Activated CD4-positive, alpha-beta T cell treated with anti-CD3 and anti-CD28 coated beads, Interleukin-2, Interleukin-6, amounts not matched to agents 100 ng/mL and 50 ng/mL, durations not matched to agents 16 hours and 8 hours (primary cell): ENCODE measurements at regions not wholly inside any gene's neighbourhood (a gene's known extent, or its start where the extent isn't known, plus 50 kb on each side); places are given as distances from the start of the nearest gene placed in this dataset.
"Not testable (repeated sequence)": the region's sequence is repeated elsewhere in the genome, so short reads cannot be mapped to it uniquely, and the experiment has no call there.

Experiments
- DNase-seq: peaks from one replicate; pipeline ENCODE4 v3.0.0-alpha.2; 2020

GRCh38 chr11:12585861-12586260, 88.4 kb upstream of the TEAD1 start:
- no peak for DNase-seq

- DNase-seq = no peak
These were observed 86.8 kb upstream of the TEAD1 start for GRCh38 chr11:12587333-12587991.

- no peak for DNase-seq
These were observed 82.5 kb upstream of the TEAD1 start for GRCh38 chr11:12591706-12592105.

DNA sequence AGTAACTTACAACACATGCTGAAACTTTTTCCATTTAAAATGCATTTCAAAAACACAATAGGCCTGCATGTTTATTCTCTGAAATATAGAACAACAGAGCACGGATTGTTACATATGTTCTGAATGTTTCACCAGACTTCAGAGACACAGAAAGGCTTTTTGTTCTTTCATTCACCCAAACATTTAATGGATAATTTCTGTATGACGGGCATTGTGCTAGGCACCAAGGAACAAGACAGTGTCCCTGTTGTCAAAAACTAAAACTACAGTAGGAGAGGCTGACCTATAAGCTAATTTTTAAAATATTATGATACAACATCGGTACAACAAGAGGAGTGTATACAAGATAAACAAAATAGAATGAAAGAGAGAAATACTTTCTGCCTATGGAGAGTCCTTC, 81.9 kb upstream of the TEAD1 start:
- DNase-seq = no peak

GRCh38 chr11:12595089-12595847, 79.0 kb upstream of the TEAD1 start:
- not testable (repeated sequence) for DNase-seq

GRCh38 chr11:12598330-12599256, 75.6 kb upstream of the TEAD1 start:
- DNase-seq = no peak

DNA sequence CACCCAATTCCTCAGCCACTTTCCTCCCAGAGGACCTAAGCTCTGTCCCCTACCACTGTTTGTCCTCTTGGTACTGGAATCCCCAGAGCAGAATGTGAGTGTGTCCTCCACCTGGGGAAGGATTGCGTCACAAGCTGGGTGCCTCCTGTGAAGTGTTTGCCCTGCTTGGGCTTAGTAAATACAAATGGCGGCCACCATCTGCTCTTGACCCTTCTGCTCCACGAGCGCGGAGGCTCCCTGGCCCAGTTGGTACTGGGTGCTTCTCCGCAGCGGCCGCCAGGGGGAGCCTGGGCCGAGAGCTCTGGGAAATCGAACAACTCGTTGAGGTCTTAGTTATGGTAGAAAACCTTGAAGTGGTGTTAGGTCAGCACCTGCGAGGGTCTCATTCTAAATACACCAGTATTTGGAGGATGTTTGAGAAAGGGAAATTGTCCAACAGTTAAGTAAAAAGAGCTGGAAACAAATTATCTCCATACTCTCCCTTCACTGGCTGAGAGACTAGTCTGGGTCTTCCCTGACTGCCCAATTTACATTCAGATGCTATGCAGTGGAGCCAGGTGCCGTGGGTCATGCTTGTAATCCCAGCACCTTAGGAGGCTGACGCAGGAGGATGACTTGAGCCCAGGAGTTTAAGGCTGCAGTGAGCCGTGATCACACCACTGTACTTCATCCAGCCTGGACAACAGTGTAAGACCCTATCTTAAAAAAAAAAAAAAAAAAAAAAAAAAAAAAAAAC, 74.6 kb upstream of the TEAD1 start:
- DNase-seq = peak; percentile 68

DNA sequence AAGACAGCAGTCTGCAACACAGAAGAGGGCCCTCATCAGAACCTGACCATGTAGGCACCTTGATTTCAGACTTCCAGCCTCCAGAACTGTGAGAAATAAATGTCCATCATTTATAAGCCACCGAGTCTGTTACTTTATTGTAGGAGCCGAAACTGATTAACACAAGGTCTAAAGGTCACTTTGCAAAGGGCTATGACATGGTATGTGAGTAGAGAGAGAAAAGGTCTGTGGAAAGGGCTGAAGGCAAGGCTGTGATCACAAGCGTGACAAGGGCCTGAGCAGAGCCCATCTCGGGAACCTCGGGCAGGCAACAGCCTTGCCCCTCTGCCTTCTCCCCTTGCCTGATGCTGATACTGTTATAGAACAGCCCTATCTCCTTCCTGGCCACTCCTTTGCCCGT, 73.4 kb upstream of the TEAD1 start:
- no peak for DNase-seq

DNA sequence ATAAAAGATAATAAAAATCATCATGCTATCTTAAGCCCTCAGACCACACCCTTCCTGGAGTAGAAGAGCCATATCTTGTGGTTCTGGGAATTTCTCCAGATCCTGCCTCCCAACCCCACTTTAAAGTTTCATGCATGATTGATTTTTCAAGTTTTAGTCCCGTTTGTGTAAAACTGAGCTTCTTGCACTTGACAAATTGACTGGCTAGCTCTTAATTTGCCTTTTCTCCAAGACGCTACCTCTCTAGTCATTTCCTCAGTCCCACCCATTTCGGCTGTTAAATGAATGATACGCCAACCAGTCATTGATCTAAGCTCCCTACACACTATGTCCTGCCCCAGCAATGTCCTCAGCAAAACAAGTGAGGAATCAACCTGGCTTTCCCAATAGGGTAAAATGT, 71.8 kb upstream of the TEAD1 start:
- DNase-seq = no peak

DNA sequence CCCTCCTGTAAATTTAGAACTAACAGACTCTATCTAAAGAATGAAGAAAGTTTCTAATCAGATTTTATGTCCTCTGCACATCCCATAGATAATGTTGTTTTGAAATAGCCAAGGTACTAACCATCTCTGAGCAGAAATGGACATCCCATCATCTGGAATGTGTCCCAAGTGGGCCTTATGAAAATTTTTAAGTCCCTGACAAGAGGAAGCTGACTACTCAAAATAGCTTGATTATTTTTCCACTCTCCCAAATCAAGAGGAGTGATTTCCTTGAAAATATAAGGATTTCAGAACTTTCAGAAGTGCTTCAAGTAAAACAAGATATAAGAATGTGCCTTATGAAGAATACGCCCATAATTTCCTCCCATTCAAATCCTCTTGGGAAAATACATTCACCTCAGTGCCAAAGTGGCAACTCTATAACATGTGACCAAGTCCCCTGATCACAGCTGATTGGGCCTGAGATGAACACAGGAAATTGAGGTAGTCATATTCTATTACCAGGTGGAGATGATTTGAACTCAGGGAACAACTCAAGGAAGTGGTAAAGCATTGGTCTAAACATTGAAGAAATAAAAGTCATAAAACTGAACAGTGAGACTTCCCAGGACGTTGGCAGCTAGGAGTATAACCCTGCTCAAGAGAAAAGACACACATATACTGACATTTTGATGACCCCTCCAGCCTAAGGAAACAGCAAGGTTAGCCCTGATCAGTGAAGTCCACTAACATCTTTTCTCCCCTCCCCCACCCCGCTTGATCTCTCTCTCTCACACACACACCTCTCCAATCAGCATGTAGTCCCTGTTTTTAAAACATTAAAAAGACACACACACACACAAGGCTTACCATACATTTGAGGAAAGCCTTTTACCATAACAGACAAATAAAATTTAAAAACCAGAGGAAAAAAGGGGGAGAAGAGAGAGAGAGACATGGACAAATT, 70.8 kb upstream of the TEAD1 start:
- DNase-seq = no peak

DNA sequence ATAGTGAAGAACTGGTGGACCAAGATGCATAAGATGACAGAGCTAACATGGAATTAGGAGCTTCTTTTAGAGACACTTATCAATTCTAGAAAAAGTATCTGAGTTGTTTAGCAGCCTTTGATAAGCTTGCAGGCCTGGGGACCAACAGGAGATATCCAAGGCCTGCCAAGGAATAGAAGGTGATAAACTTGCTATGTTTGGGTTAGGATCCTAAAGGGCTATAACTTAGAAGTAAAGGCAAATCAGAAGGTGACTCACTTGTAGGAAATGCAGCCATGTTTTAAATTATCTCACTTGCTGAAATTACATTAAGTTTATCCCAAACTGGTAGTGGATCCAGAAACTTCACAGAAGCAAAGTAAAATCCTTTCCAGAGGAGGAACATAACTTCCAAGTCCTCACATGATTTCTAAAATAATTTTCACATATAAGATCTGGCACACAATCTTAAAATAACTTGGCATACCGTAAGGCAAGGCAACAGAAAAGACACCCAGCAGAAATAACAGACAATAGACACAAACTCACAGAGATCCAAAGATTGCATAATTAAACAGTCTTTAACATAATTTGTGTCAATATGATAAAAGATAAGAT, 69.6 kb upstream of the TEAD1 start:
- no peak for DNase-seq

- no peak for DNase-seq
These were observed 67.6 kb upstream of the TEAD1 start for GRCh38 chr11:12606597-12606996.

GRCh38 chr11:12608678-12609077, 65.5 kb upstream of the TEAD1 start:
- not testable (repeated sequence) for DNase-seq

- no peak for DNase-seq
These were observed 62.9 kb upstream of the TEAD1 start for GRCh38 chr11:12611352-12611751.

DNA sequence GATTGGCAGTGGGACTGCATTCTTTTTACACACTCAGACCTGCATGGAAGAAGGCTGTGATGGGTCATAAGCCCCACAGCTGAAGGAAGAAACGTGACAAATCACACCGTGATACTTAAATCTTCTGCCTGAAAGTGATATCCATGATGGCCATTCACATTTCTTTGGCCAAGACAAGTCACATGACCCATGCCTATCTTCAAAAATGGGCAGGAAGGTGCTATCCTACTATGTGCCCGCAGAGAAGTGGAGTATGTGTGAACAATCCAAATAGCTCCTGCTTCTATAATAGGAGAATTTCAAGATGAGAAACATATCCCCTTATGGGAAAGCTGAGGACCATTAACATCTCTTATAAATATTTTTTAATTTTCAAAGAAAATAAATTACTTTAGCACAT, 56.6 kb upstream of the TEAD1 start:
- DNase-seq = no peak

GRCh38 chr11:12618743-12619540, 55.3 kb upstream of the TEAD1 start:
- DNase-seq = no peak

DNA sequence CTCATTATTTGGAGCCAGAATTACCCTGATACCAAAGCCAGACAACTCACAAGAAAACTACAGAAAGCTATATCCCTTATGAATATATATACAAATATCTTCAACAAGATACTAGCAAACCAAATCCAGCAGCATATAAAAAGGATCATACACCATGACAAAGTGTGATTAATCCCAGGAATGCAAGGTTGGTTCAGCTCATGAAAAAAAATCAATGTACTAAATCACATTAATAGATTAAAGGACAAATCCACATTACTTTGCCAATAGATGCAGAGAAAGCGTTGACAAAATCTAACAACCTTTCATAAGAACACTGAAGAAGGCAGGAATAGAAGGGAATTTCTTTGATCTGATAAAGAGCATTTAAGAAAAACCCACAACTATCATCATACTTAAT, 50.4 kb upstream of the TEAD1 start:
- no peak for DNase-seq
